Stromal cell of bone marrow (primary cell): ENCODE measurements at regions not wholly inside any gene's neighbourhood (a gene's known extent, or its start where the extent isn't known, plus 50 kb on each side); places are given as distances from the start of the nearest gene placed in this dataset.
A peak's percentile ranks its signal among the peaks of the same experiment; 100 is the strongest.
"Not testable (repeated sequence)": the region's sequence is repeated elsewhere in the genome, so short reads cannot be mapped to it uniquely, and the experiment has no call there.

ENCODE experiments used
- DNase-seq: peaks from one replicate; pipeline ENCODE4 v3.0.0-alpha.2; 2012; ENCODE audit warnings: low read depth

DNA sequence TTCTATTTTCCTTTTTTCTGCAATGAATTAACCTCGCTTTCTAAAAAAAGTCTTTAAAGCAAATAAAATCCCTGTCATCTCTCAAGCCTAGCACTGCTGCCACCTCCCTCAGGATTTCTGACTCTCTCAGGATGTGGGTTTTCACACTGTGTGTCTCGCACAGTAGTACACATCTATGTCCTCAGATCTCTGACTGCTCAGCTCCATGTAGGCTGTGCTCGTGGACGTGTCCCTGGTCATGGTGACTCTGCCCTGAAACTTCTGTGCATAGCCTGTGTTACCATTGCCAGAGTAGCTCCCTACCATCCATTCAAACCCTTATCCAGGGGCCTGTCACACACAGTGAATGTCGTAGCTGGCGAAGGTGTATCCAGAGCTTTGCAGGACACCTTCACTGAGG lies 619.3 kb downstream of the TMEM121 start:
- DNase-seq, result not testable (repeated sequence)

DNA sequence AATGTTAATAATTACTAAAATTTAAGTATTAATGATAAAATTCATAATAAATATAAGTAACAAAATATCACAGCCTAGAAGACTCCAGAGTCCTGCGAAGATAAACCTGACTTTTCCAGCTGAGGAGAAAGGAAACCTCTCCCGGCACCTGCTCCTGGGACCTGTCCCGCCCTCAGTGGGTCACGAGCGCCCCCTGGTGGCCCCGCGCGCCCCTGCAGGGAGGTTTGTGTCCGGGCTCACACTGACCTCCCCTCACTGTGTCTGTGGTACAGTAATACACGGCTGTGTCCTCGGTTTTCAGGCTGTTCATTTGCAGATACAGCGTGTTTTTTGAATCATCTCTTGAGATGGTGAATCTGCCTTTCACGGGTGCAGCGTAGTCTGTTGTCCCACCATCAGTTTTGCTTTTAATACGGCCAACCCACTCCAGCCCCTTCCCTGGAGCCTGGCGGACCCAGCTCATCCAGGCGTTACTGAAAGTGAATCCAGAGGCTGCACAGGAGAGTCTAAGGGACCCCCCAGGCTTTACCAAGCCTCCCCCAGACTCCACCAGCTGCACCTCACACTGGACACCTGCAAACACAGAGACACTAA lies 627.1 kb downstream of the TMEM121 start:
- DNase-seq, result peak; percentile 4

- no peak for DNase-seq
These were observed 636.9 kb downstream of the TMEM121 start for GRCh38 chr14:106163316-106163715.

DNA sequence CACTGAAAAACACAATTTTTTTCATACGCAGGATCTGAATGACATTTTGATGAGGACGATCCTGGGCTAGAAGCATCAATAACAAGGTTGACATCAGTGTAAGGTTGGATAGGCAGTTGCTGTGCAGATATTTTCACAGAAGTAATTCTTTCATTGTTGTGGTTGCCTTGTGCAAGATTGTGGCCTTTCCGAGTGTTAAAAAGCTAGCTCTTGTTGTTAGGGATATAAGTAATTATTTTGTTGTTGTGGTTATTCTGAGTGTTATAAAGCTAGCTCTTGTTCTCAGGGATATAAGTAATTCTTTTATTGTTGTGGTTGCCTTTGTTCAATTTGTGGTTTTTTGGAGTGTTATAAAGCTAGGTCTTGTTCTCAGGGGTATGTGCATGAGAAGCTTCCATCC lies 637.4 kb downstream of the TMEM121 start:
- DNase-seq, result not testable (repeated sequence)

DNA sequence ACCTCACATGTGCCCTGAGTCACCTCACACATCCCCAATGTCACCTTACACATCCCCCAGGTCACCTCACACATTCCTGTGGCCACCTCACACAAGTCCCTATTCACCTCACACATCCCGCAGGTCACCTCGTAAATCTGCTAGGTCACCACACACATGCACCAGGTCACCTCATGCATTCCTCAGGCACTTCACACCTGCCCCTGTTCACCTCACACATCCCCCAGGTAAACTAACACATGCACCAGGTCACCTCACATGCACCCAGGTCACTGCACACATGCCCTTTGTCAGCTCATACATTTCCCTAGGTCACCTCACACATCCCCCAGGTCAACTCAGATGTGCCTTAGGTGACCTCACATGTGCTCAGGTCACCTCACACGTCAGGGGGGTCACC lies 639.8 kb downstream of the TMEM121 start:
- no peak for DNase-seq

GRCh38 chr14:106166650-106167204 lies 640.3 kb downstream of the TMEM121 start:
- no peak for DNase-seq

GRCh38 chr14:106170163-106170658 lies 643.8 kb downstream of the TMEM121 start:
- not testable (repeated sequence) for DNase-seq

- no peak for DNase-seq
These were observed 647.8 kb downstream of the TMEM121 start for GRCh38 chr14:106174206-106174605.

DNA sequence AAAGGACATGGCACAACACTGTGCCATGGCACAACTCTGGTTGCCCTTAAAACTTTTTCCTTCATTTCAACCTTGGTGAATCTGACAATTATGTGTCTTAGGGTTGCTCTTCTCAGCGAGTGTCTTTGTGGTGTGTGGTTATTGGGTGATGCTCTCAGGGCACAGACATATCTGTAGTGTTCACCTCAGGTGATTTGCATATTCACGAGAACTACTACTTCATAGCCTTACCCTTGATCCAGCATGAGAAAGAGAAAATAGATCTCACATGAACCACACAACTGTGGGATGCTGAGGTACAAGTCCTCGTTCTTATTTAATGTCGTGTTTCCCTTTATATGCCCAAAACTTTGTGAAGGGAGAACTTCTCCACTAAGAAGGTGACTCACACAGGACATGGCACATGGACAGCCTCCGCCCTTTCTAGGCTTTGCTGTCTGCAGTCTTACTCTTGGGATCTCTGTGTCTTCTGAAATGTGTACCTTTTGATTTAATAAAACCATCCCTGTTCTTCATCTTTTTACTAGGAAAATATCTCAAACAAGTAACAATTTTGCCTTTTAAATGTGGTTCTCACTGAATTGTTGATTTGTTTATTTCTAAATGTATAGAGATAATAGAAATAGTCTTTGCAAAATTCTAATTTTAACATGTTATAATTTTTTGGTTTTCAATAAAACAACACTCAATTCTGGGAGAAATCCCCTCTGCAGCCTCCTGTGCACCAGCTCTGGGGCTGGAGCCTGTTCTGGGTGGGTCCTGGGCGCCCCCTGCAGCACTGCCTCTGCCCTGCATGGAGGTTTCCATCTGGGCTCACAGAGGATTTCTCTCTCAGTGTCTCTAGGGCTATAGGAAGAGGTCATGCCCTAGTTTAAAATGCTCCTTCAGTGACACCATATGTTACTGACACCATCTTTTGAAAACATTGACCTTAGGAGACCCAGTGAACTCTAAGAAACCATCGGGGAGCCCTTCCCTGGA lies 651.2 kb downstream of the TMEM121 start:
- not testable (repeated sequence) for DNase-seq

- DNase-seq, result no peak
These were observed 653.4 kb downstream of the TMEM121 start for GRCh38 chr14:106179761-106180160.

DNA sequence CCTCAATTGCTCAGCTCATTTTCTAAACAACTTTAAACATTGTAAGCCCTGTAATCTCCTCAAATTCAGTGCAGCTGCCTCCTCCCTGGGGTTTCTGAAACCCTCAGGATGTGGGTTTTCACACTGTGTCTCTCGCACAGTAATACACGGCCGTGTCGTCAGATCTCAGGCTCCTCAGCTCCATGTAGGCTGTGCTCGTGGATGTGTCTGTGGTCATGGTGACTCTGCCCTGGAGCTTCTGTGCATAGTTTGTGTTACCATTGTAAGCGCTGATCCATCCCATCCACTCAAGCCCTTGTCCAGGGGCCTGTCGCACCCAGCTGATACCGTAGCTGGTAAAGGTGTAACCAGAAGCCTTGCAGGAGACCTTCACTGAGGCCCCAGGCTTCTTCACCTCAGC lies 658.4 kb downstream of the TMEM121 start:
- DNase-seq, result not testable (repeated sequence)

DNA sequence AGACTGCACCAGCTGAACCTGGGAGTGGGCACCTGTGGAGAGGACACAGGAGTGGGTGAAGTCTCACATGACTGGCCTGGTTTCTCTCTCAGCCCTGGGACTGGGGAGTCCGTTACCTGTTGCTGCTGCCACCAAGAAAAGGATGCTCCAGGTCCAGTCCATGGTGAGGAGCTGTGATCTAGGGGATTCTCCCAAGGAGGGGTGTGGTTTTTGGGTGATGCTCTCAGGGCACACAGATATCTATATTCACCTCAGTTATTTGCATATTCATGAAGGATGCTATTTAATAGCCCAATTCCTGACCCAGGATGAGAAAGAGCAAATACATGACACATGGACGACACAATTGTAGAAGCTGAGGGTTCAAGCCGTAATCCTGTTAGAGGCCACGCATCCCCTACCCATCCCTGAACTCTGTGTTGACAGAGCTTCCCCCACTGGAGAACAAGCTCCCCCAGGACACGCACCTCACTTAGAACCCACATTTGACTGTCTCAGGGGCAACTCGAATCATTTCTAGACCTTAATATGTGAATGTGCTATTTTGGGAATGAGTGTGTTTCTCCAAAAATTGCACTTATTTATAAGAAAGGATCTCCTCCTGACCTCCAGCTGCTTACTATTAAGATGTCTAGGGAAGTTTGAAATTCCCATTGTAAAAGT lies 658.9 kb downstream of the TMEM121 start:
- not testable (repeated sequence) for DNase-seq

DNA sequence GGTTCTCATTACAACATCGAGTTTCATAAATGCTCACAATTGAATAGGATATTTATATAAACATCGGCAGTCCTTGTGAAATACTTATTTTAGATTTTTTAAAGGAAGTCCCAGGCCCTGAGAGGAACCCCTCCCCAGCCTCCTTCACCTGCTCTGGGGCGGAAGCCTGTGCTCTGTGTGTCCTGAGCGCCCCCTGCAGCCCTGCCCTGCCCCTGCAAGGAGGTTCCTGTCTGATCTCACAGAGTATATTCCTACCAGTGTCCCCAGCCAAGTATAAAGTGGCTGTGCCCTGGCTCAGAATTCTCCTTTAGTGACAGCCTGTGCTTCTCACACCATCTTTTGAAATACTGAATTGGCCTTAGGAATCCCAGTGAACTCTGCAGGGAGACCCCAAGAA lies 659.5 kb downstream of the TMEM121 start:
- DNase-seq, result no peak

- DNase-seq, result no peak
These were observed 660.8 kb downstream of the TMEM121 start for GRCh38 chr14:106187216-106187615.

- not testable (repeated sequence) for DNase-seq
These were observed 666.3 kb downstream of the TMEM121 start for GRCh38 chr14:106192701-106193100.

- DNase-seq, result not testable (repeated sequence)
These were observed 670.1 kb downstream of the TMEM121 start for GRCh38 chr14:106196459-106196858.

GRCh38 chr14:106197264-106197663 lies 670.9 kb downstream of the TMEM121 start:
- not testable (repeated sequence) for DNase-seq

DNA sequence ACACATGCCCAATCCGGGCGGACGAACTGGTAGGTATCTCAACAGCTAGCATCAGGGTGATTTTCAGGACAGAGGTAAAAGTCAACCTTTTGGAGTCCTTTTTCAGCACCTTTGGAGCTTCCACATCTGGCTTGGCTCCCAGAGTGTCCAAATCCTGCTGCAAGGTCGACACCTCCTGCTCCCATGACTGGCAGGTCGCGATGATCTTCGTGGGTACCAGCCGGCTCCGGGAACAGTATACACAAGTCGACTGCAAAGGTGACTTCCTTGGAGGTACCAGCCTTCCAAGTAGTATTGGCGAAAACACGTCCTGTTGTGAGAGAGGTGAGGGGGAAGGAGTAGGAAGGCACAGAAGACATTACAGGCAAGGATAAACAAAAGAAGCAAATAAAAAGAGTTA lies 672.7 kb downstream of the TMEM121 start:
- DNase-seq, result no peak

DNA sequence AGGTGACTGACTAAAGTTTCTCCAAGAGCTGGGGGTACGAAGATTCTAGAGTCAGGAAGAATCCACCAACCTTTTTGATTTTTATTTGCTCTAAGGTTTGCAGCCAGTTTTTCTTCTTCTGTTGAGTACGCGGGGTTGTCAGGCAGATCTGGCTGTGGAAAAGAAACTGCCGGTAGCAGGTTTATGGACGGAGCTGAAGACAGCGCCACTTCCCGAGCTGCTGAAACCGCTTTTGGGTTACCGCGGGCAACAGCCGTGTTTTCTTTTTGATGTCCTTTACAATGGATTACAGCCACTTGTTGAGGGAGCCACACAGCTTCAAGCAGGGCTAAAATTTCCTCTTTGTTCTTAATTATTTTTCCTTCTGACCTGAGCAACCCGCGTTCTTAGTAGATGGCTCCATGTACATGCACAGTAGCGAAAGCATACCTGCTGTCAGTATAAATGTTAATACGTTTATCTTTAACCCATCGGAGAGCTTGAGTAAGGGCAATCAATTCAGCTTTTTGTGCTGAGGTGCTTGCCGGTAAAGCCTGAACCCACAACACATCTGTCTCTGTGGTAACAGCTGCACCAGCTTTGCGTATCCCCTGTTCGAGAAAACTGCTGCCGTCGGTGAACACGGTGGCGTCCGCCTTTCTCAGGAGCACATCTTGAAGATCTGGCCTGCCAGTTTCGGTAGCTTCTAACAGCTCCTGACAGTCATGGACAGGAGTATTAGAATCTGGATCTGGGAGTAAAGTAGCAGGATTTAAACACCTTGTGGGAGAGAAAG lies 674.3 kb downstream of the TMEM121 start:
- DNase-seq, result no peak

DNA sequence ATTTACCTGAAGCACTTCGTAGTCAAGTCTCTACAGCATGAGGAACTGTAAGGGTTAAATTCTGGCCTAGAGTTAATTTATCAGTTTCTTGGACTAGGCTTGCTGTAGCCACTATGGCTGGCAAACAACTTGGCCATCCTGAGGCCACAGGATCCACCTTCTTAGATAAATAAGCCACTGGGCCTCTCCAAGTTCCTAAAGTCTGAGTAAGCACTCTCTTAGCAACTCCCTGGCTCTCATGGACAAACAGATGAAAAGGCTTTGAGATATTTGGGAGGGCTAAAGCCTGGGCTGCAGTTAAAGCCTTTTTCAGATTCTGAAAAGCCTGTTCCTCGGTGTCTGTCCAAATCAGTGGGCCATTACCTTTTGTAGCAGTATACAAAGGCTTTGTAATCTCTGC lies 675.0 kb downstream of the TMEM121 start:
- no peak for DNase-seq

- no peak for DNase-seq
These were observed 677.1 kb downstream of the TMEM121 start for GRCh38 chr14:106203438-106203837.
